Activated CD8-positive, alpha-beta T cell treated with anti-CD3 and anti-CD28 coated beads for 36 hours (primary cell): ENCODE measurements at regions not wholly inside any gene's neighbourhood (a gene's known extent, or its start where the extent isn't known, plus 50 kb on each side); places are given as distances from the start of the nearest gene placed in this dataset.
"Not testable (repeated sequence)": the region's sequence is repeated elsewhere in the genome, so short reads cannot be mapped to it uniquely, and the experiment has no call there.

Source experiments
- ATAC-seq: fragments of 200-7000 bp; cut with Tn5 transposase; one replicate; pipeline ENCODE4 v1.10.0; 2021; ENCODE audit warnings: mild to moderate bottlenecking, moderate library complexity
- CTCF ChIA-PET: fragments of 350-600 bp; sonication (Branson Sonifier 250); formaldehyde crosslinking; loops from one replicate; lab custom pipeline; 2021; ENCODE audit warnings: antibody characterized with exemption; lab: Charles Lee
- POLR2A ChIA-PET: fragments of 350-600 bp; sonication (Branson Sonifier 250); formaldehyde crosslinking; loops from one replicate; lab custom pipeline; 2021; ENCODE audit warnings: antibody characterized with exemption; lab: Charles Lee
- DNase-seq: peaks from one replicate; pipeline ENCODE4 v3.0.0-alpha.2; 2020
- H3K27ac Mint-ChIP-seq: one replicate; pipeline ENCODE4 v1.8.0; 2021; ENCODE audit warnings: mild to moderate bottlenecking, mixed read lengths
- H3K27me3 Mint-ChIP-seq: one replicate; pipeline ENCODE4 v1.8.0; 2021; ENCODE audit warnings: mixed read lengths
- H3K36me3 Mint-ChIP-seq: one replicate; pipeline ENCODE4 v1.8.0; 2021; ENCODE audit warnings: low read depth, mixed read lengths
- H3K4me1 Mint-ChIP-seq: one replicate; pipeline ENCODE4 v1.8.0; 2021; ENCODE audit warnings: low read depth, mixed read lengths
- H3K4me3 Mint-ChIP-seq: one replicate; pipeline ENCODE4 v1.8.0; 2021; ENCODE audit warnings: mild to moderate bottlenecking, moderate library complexity, mixed read lengths
- H3K9me3 Mint-ChIP-seq: one replicate; pipeline ENCODE4 v1.8.0; 2021; ENCODE audit warnings: mixed read lengths
- CTCF ChIP-seq: fragments of 200-600 bp; IDR thresholded peaks from one replicate; pipeline ENCODE4 v1.8.0; 2022; ENCODE audit warnings: antibody characterized with exemption, mild to moderate bottlenecking
- intact Hi-C: fragments of 100-400 bp; cut with micrococcal nuclease; formaldehyde crosslinking; loops from one replicate; pipeline ENCODE4 v1.10.0; 2022

GRCh38 chr11:83403691-83404389, 117.7 kb upstream of the CCDC90B start:
- no peak overlapping the region for H3K27ac Mint-ChIP-seq
- ChIA-PET CTCF (no interaction called here), POLR2A (no interaction called here)
- intact Hi-C loops = no loop called here
- H3K36me3 Mint-ChIP-seq = no peaks in the 10 kb centered on the region
- peaks cover 3% of the 10 kb centered on the region for H3K27me3 Mint-ChIP-seq
- no peak overlapping the region for H3K4me3 Mint-ChIP-seq
- no peaks in the 10 kb centered on the region for H3K4me1 Mint-ChIP-seq
- TF ChIP-seq CTCF = no peak
- H3K9me3 Mint-ChIP-seq = no peaks in the 10 kb centered on the region
- ATAC-seq = no peak
- no peak for DNase-seq

GRCh38 chr11:83401506-83402225, 115.5 kb upstream of the CCDC90B start:
- H3K9me3 Mint-ChIP-seq = no peaks in the 10 kb centered on the region
- no peak overlapping the region for H3K27ac Mint-ChIP-seq
- ChIA-PET CTCF (no interaction called here), POLR2A (no interaction called here)
- H3K36me3 Mint-ChIP-seq = no peaks in the 10 kb centered on the region
- TF ChIP-seq CTCF = no peak
- DNase-seq = no peak
- intact Hi-C loops = no loop called here
- H3K4me1 Mint-ChIP-seq = no peaks in the 10 kb centered on the region
- H3K4me3 Mint-ChIP-seq = no peak overlapping the region
- no peak for ATAC-seq
- peaks cover 2% of the 10 kb centered on the region for H3K27me3 Mint-ChIP-seq

DNA sequence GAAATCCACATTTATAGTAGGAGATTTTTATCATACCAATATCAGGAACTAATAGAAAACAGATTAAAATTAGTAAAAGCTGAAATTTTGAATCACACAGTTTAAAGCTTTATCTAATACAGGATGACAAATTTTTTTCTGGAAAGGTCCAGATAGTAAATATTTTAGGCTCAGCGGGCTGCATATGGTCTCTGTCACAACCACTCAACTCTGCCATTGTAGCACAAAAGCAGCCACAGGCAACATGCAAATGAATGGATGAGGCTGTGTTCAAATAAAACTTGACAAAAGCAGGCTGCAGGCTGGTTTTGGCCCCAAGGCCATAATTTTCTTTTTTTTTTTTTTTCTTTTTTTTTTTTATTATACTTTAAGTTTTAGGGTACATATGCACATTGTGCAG, 108.2 kb upstream of the CCDC90B start:
- TF ChIP-seq CTCF = no peak
- Mint-ChIP-seq H3K36me3 (no peaks in the 10 kb centered on the region), H3K9me3 (peaks cover 10% of the 10 kb centered on the region), H3K4me3 (no peak overlapping the region), H3K4me1 (no peaks in the 10 kb centered on the region), H3K27ac (no peak overlapping the region), H3K27me3 (no peaks in the 10 kb centered on the region)
- intact Hi-C loops = no loop called here
- ATAC-seq (no peak), DNase-seq (no peak)
- ChIA-PET POLR2A (no interaction called here), CTCF (interaction anchor here (1.3 kb wide), 1 partner anchor 101 kb away, joined by 4 read pairs; no protein-coding TSS in a partner anchor)

GRCh38 chr11:83392556-83392955, 106.4 kb upstream of the CCDC90B start:
- no peak overlapping the region for H3K27ac Mint-ChIP-seq
- no peaks in the 10 kb centered on the region for H3K36me3 Mint-ChIP-seq
- ATAC-seq (no peak), DNase-seq (no peak)
- POLR2A ChIA-PET = no interaction called here
- intact Hi-C loops = no loop called here
- no peaks in the 10 kb centered on the region for H3K4me1 Mint-ChIP-seq
- H3K27me3 Mint-ChIP-seq = no peaks in the 10 kb centered on the region
- CTCF ChIA-PET = no interaction called here
- no peak for TF ChIP-seq CTCF
- no peak overlapping the region for H3K4me3 Mint-ChIP-seq
- H3K9me3 Mint-ChIP-seq = peaks cover 13% of the 10 kb centered on the region

DNA sequence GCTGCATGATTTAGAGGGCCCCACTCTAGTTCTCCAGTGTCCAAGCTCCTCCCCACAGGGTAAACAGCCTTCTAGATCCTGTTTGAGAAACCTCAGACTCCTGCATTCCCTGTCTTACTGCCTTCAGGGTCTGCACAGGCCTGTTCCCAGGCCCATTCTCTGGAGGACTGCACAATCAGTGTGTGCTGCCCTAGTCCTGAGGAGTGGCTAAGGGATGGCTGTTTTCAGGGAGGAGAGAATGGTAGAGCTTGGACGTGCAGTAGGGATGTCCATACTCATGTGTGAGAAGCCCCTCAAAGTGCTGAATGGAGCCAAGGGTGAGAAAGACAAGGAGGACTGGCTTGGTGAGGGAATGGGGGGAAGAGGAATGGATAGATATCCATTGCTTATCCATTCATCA, 103.8 kb upstream of the CCDC90B start:
- H3K27ac Mint-ChIP-seq = no peak overlapping the region
- no peak overlapping the region for H3K4me3 Mint-ChIP-seq
- H3K9me3 Mint-ChIP-seq = peaks cover 31% of the 10 kb centered on the region
- H3K27me3 Mint-ChIP-seq = no peaks in the 10 kb centered on the region
- CTCF ChIA-PET = no interaction called here
- no peak for TF ChIP-seq CTCF
- H3K4me1 Mint-ChIP-seq = no peaks in the 10 kb centered on the region
- no peak for DNase-seq
- POLR2A ChIA-PET = interaction anchor here (1.1 kb wide), 1 partner anchor 8 kb away, joined by 5 read pairs; no protein-coding TSS in a partner anchor
- intact Hi-C loops = no loop called here
- no peak for ATAC-seq
- no peaks in the 10 kb centered on the region for H3K36me3 Mint-ChIP-seq

GRCh38 chr11:83383838-83384237, 97.7 kb upstream of the CCDC90B start:
- H3K27me3 Mint-ChIP-seq, H3K36me3 Mint-ChIP-seq, POLR2A ChIA-PET, CTCF ChIA-PET, H3K27ac Mint-ChIP-seq, intact Hi-C loops, H3K4me3 Mint-ChIP-seq, H3K4me1 Mint-ChIP-seq, ATAC-seq, DNase-seq: not testable (repeated sequence)
- H3K9me3 Mint-ChIP-seq = peaks cover 28% of the 10 kb centered on the region
